ENCODE measurements at regions not wholly inside any gene's neighbourhood (a gene's known extent, or its start where the extent isn't known, plus 50 kb on each side); places are given as distances from the start of the nearest gene placed in this dataset.

DNA sequence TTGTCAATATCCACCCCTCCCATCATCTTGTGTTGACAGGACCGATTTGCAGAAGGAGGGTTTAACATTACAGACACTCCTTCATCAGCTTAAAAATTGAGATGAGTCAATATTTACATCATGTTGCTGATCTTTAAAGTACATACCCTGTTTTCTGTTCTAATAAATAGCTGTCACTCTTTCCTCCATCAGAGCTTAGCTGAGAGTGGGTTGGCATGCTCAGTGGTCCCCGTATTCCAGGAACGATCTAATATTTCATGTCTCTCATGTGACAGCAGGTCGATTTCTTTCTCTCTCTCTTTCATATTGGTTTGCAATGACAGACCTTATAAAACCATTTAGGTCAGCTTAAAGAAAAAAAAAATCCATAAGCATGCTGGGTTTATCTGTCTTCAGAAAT lies 950.6 kb downstream of the GALC start (continued):
- TF ChIP-seq, protein P1, sequence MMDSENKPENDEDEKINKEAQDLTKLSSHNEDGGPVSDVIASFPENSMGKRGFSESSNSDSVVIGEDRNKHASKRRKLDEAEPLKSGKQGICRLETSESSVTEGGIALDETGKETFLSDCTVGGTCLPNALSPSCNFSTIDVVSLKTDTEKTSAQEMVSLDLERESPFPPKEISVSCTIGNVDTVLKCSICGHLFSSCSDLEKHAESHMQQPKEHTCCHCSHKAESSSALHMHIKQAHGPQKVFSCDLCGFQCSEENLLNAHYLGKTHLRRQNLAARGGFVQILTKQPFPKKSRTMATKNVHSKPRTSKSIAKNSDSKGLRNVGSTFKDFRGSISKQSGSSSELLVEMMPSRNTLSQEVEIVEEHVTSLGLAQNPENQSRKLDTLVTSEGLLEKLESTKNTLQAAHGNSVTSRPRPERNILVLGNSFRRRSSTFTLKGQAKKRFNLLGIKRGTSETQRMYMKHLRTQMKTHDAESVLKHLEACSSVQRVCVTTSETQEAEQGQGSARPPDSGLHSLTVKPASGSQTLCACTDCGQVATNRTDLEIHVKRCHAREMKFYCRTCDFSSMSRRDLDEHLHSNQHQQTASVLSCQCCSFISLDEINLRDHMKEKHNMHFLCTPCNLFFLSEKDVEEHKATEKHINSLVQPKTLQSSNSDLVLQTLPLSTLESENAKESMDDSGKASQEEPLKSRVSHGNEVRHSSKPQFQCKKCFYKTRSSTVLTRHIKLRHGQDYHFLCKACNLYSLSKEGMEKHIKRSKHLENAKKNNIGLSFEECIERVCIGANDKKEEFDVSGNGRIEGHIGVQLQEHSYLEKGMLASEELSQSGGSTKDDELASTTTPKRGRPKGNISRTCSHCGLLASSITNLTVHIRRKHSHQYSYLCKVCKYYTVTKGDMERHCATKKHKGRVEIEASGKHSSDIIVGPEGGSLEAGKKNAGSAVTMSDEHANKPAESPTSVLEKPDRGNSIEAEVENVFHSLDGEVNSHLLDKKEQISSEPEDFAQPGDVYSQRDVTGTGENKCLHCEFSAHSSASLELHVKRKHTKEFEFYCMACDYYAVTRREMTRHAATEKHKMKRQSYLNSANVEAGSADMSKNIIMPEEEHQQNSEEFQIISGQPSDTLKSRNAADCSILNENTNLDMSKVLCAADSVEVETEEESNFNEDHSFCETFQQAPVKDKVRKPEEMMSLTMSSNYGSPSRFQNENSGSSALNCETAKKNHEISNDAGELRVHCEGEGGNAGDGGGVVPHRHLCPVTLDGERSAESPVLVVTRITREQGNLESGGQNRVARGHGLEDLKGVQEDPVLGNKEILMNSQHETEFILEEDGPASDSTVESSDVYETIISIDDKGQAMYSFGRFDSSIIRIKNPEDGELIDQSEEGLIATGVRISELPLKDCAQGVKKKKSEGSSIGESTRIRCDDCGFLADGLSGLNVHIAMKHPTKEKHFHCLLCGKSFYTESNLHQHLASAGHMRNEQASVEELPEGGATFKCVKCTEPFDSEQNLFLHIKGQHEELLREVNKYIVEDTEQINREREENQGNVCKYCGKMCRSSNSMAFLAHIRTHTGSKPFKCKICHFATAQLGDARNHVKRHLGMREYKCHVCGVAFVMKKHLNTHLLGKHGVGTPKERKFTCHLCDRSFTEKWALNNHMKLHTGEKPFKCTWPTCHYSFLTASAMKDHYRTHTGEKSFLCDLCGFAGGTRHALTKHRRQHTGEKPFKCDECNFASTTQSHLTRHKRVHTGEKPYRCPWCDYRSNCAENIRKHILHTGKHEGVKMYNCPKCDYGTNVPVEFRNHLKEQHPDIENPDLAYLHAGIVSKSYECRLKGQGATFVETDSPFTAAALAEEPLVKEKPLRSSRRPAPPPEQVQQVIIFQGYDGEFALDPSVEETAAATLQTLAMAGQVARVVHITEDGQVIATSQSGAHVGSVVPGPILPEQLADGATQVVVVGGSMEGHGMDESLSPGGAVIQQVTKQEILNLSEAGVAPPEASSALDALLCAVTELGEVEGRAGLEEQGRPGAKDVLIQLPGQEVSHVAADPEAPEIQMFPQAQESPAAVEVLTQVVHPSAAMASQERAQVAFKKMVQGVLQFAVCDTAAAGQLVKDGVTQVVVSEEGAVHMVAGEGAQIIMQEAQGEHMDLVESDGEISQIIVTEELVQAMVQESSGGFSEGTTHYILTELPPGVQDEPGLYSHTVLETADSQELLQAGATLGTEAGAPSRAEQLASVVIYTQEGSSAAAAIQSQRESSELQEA (CRISPR knock-in tag; IDR thresholded peaks at IDR 0.05; ENCODE audit: not compliant biosample characterization), result no peak
- TF ChIP-seq NR2C2 (CRISPR knock-in tag; IDR thresholded peaks at IDR 0.05; ENCODE audit: borderline replicate concordance) (no peak), MEIS1 (CRISPR knock-in tag; IDR thresholded peaks at IDR 0.05; ENCODE audit: borderline replicate concordance) (no peak), TBL1XR1 (IDR thresholded peaks at IDR 0.05; ENCODE audit: borderline replicate concordance, low read length, partially characterized antibody) (no peak)
- TF ChIP-seq, protein P2, sequence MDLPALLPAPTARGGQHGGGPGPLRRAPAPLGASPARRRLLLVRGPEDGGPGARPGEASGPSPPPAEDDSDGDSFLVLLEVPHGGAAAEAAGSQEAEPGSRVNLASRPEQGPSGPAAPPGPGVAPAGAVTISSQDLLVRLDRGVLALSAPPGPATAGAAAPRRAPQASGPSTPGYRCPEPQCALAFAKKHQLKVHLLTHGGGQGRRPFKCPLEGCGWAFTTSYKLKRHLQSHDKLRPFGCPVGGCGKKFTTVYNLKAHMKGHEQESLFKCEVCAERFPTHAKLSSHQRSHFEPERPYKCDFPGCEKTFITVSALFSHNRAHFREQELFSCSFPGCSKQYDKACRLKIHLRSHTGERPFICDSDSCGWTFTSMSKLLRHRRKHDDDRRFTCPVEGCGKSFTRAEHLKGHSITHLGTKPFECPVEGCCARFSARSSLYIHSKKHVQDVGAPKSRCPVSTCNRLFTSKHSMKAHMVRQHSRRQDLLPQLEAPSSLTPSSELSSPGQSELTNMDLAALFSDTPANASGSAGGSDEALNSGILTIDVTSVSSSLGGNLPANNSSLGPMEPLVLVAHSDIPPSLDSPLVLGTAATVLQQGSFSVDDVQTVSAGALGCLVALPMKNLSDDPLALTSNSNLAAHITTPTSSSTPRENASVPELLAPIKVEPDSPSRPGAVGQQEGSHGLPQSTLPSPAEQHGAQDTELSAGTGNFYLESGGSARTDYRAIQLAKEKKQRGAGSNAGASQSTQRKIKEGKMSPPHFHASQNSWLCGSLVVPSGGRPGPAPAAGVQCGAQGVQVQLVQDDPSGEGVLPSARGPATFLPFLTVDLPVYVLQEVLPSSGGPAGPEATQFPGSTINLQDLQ (CRISPR knock-in tag; IDR thresholded peaks at IDR 0.05), result no peak
- TF ChIP-seq, protein P3, sequence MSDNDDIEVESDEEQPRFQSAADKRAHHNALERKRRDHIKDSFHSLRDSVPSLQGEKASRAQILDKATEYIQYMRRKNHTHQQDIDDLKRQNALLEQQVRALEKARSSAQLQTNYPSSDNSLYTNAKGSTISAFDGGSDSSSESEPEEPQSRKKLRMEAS (IDR thresholded peaks at IDR 0.05), result no peak
